Esophagus mucosa (tissue), 1 donor: ENCODE measurements at regions not wholly inside any gene's neighbourhood (a gene's known extent, or its start where the extent isn't known, plus 50 kb on each side); places are given as distances from the start of the nearest gene placed in this dataset.
"Not testable (repeated sequence)": the region's sequence is repeated elsewhere in the genome, so short reads cannot be mapped to it uniquely, and the experiment has no call there.

Experiments used
- ATAC-seq: fragments of 200-7000 bp; cut with Tn5 transposase; one replicate; pipeline ENCODE4 v1.9.1; 2020
- donor health status: DM: yes; HTN: yes; CAD: no.

DNA sequence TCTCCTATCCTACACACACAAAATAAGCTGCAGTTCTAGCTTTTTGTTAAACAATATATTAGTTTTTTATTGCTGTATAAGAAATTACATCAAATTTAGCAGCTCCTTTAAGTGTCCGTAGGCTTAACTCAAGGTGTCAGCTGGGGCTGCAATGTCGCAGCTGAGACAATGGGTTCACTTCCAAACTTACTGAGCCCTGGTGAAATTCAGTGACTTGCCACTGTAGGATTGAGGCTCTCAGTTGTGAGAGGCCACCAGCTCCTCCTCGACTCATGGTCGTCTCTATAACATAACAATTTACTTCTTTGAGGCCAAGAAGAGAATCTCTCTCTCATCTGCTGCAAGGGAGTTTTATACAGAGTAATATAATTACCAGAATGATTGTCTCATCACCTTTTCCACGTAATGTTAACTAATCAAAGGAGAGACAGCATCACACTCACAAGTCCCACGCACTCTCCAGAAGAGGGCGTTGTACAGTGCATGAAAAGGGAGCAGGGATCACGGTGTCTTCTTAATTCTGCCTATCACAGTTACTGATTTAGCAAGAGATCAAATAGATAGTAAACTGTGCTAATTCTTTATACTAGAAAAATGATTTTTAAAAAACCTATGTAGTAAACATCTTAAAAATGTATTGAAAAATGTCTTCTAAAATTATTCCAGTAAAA, 735.6 kb upstream of the GBE1 start:
- ATAC-seq, result no peak

- ATAC-seq, result no peak
These were observed 734.2 kb upstream of the GBE1 start for GRCh38 chr3:82495655-82496054.

DNA sequence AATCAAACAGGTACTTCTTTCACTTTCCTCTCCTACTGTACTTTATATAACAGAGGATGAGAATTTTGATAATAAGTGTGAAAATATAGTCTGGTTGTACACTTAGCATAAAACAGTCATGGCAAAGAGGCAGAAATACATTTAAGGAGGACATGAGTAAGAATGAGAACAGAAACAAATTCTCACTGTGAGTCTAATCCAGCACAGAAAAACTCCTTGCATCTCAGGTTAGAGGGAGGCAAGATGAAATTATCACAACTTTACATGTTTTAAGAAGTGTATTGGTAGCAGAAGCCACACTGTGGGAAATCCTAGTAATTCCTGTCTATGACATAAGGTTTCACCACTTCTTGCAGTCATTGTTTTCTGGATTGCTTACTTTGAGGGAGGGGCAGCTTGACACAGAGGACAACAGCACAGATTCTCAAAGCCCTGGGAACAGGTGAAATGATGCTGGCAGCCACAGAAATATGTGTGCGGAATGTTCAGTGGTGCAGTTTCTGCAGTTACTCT, 733.6 kb upstream of the GBE1 start:
- no peak for ATAC-seq

GRCh38 chr3:82493858-82494257, 732.4 kb upstream of the GBE1 start:
- ATAC-seq, result no peak

GRCh38 chr3:82475306-82475705, 713.9 kb upstream of the GBE1 start:
- ATAC-seq, result no peak

- peak; percentile 64 for ATAC-seq
These were observed 713.3 kb upstream of the GBE1 start for GRCh38 chr3:82474711-82475110.

DNA sequence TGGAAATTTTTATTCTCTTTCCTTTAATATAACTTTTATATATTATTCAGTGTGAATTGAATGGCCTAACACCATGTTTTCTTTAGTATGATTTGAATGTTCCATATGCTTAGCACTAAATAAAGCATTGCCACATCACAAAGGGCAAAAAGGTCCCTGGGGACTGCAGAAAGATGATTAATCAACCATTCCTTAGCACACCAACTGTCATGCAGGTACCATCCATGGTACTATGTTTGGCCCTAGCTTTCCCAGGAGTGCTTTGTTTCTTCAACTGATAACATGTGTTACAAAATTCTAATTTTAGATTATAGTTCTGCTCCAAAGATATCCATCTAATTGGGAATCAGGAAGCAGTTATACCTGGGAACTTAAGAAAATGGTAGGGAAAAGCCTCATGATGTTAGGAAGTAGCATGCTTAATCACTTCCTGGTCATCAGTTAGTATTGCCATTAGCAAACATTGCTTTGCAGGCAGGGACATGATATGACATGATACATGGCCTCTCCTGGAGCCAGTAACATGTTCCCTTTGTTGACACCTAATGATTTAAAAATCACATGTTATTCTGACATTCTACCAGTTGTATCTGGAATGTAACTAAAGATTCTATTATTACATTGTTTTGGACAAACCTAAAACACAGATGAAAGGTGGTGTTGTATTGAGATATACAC, 712.6 kb upstream of the GBE1 start:
- peak; percentile 66 for ATAC-seq

DNA sequence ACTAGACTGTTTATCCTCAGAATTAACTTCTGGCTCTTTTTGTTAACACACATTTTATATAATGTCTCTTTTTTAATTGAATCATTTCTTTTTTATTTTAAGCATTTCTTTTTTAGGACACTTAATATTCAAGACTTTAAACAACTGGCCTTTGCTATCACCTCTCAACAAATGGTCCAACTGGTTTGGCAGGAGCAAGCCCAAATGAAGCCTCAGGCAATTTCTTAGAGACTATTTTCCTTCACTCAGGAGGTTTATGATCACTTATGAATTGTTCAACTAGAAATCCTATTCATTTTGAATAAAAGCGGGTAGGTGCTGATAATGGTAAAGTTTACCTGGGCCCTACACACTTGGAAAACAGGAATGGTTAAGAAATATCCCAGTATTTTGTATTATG, 705.6 kb upstream of the GBE1 start:
- ATAC-seq, result no peak

DNA sequence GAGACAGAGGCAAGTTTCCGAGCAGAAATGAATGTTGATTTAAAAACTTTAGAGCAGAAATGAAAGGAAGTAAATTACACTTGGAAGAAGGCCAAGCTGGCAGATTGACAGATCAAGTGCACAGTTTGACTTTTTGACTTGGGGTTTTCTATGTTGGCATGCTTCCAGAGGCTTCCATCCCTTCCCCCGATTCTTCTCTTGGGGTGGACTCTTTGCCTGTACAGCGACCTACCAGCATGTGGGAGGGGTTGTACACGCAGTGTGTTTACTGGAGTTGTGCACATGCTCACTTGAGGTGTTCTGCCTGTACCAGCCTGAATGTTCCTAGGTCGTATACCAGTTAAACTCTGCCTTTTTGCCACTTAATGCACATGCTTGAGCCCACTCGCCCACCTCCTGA, 701.5 kb upstream of the GBE1 start:
- ATAC-seq, result no peak

- no peak for ATAC-seq
These were observed 699.8 kb upstream of the GBE1 start for GRCh38 chr3:82461049-82461889.

GRCh38 chr3:82448320-82448719, 686.9 kb upstream of the GBE1 start:
- no peak for ATAC-seq

- not testable (repeated sequence) for ATAC-seq
These were observed 667.4 kb upstream of the GBE1 start for GRCh38 chr3:82428821-82429220.

- no peak for ATAC-seq
These were observed 662.5 kb upstream of the GBE1 start for GRCh38 chr3:82424031-82424339.

DNA sequence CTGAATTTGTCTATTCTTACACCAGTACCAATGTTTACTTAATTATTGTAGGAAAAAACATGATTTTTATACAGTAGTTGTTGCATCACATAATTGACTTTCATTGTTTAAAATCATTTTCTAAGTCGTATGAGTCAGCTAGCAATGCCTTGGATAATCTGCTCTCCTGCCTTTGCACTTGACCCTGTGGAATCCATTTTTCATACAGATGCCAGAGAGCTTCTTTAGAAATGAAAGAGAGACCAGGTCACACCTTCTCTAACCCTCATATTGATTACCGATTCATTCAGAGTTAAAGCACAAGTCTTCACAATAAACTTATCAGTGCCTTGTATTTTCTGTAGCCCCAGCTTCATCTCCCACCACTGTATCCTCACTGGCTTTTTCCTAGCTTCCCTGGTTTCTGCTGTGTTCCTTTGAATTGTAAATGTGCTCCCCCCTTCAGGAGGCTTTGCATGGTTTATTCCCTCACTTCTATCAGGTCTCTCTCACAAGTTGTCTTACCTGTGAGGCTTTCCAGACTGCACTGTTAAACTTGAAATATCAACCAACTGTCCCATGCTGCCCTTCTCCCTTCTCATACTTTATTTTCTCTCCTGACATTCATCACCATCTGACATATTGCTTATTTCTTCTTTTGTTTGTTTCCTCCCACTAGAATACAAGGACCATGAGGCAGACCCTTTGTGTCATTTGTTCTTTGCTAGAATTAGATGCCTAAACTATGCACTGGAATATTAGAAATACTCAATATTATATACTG, 662.0 kb upstream of the GBE1 start:
- no peak for ATAC-seq

GRCh38 chr3:82416830-82417229, 655.4 kb upstream of the GBE1 start:
- ATAC-seq, result no peak

DNA sequence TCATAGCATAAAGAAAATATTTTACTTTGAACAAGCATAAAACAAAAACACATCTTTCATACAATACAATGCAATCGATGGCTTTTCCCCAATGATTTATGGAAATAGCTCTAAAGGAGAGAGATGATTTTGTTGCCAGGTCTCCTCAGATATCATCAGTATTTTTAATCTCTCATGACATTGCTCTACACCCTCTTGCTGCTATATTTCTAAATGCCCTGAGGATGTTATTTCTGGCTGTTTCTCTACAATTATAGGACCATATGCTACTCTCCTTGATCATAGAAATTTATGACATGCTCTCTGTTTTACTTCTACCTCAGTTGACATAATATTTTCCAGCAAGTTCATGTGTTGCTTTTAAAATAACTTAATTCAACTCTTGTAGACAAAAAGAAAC, 654.9 kb upstream of the GBE1 start:
- ATAC-seq, result no peak

DNA sequence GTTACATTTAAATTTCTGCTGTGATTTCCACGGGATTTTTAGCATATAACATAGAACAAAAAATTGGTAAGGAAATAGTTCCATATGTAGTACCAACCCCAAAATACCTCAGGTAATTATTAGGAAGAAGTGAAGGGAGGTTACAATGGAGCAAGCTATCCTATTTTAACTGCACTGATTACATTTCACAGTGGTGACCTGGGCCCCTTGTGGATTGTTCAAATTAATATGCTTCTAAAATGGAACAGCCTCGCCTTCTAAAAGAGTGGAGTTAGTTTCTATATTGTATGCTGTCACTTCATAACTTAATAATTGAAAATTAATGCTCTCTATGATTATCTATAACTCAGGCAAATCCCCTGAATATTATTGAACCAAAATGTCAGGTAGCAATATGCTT, 651.7 kb upstream of the GBE1 start:
- no peak for ATAC-seq

GRCh38 chr3:82410366-82410765, 648.9 kb upstream of the GBE1 start:
- ATAC-seq, result no peak

- no peak for ATAC-seq
These were observed 648.4 kb upstream of the GBE1 start for GRCh38 chr3:82409842-82410241.

DNA sequence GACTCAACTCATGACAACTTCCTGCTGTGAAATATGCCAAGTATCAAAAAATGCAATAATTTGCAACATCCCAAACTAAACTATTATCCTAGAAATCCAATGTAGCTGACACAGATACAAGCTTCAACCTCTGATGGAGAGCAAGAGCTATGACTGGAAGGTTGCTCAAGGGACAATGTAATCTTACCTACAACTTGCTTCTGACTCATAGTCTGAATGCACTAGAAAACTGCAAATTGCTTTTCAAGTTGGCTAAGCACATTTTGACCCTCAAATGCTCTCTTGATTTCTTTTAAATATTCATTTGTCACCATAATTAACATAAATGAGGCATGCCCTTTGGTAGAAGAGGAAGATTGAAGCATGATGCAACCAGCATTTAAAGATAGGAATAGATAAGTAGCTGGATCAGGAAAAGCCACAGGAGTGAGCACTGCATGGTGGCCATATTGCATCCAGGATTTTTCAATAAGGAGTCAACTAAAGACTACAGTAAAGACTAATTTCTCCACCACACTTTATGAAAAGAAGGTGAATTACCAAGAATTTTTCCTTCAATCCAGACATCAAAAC, 630.8 kb upstream of the GBE1 start:
- ATAC-seq, result no peak

- no peak for ATAC-seq
These were observed 629.4 kb upstream of the GBE1 start for GRCh38 chr3:82390868-82391267.

GRCh38 chr3:82386647-82387046, 625.2 kb upstream of the GBE1 start:
- no peak for ATAC-seq

GRCh38 chr3:82384181-82384580, 622.7 kb upstream of the GBE1 start:
- no peak for ATAC-seq
